ENCODE measurements at regions not wholly inside any gene's neighbourhood (a gene's known extent, or its start where the extent isn't known, plus 50 kb on each side); places are given as distances from the start of the nearest gene placed in this dataset.
"Not testable (repeated sequence)": the region's sequence is repeated elsewhere in the genome, so short reads cannot be mapped to it uniquely, and the experiment has no call there.

GRCh38 chr10:29748109-29748650 is 113.4 kb upstream of the SVIL start:
- DNase-seq = no peak

DNA sequence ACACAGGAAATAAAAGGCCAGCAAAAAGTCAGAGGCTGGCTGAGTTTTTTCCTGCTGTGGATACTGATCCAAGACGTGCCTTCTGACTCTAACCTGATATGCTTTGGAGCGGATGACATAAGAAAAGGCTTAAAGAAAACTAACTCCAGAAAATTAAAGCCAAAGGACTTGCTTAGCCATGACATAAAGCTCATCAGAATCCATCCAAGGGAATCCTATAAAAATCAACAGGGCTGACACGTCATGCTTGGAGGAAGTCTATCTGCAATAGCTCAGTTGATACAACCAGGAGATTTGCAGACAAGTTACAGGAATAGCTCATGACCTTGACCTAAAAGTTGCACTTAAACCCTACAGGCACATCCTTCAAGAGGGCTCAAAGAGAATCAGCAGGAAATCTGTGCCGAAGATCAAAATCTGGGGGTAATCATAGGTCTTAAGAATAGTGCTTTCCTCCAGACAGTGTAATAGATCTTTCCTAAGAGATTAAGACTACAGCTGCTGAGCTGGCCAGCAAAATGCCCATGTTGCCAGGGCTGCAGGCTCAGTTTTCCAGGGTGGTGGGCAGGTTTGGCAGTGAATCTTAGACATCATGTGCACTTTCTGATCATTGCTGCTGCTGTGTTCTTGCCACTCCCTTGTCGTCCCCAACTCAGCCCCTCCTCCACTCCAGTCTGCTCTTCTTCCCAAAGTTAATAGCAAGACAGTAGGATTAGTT is 111.5 kb upstream of the SVIL start:
- DNase-seq = no peak

GRCh38 chr10:29740981-29741545 is 106.3 kb upstream of the SVIL start:
- peak; percentile 11 for DNase-seq

DNA sequence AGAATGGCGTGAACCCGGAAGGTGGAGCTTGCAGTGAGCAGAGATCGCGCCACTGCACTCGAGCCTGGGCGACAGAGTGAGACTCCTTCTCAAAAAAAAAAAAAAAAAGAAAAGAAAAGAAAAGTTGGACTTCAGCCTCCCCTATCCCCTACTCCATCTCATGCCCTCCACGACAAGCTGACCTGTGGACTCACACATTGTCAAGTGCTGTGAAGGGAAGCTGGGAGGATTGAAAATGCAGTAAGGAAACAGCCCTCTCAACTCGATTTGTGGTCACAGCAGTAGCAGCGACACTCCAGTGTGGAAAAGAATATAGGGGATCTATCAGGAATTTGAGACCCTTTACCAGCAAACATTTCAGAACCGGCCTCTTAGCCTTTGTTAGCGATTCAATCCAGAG is 103.6 kb upstream of the SVIL start:
- DNase-seq = no peak

- DNase-seq = no peak
Measured at GRCh38 chr10:29737074-29737593, 102.4 kb upstream of the SVIL start.

DNA sequence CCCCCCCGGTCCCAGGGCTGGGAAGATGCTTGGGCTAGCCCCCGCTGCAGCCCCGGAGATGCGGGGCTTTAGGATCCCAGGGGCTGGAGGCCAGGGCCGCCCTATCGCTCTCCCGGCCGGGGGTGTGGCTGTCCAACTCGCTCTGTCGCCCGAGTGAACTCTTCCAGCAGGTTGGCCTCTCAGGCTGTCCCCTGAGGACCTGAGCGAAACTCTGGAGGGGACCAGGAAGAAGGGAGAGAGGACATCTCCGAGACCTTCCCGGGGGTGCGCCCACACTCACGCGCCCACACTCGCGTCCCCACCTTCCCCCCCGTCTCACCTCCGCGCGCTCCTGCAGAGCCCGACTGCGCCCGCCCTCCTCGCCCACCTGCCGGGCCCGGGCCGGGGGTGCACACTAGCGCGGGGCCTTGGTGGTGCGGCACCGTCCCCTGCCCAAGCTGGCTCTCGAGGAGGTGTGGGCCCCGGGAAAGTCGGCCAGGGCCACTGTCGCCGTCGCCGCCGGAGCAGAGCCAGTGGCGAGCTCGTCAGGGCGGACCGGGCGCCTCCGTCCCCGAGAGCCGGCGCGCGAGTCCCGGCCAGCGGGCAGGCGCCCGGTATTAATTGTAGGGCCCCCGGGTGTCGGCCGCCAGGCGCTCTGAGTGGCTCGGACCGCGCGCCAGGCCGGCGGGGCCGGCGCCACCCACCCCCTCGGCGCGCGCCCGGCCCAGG is 101.7 kb upstream of the SVIL start:
- peak; percentile 36 for DNase-seq

GRCh38 chr10:29735628-29736365 is 101.0 kb upstream of the SVIL start:
- DNase-seq = peak; percentile 56

GRCh38 chr10:29734962-29735627 is 100.3 kb upstream of the SVIL start:
- DNase-seq = peak; percentile 37

GRCh38 chr10:29734640-29734961 is 99.8 kb upstream of the SVIL start:
- no peak for DNase-seq

DNA sequence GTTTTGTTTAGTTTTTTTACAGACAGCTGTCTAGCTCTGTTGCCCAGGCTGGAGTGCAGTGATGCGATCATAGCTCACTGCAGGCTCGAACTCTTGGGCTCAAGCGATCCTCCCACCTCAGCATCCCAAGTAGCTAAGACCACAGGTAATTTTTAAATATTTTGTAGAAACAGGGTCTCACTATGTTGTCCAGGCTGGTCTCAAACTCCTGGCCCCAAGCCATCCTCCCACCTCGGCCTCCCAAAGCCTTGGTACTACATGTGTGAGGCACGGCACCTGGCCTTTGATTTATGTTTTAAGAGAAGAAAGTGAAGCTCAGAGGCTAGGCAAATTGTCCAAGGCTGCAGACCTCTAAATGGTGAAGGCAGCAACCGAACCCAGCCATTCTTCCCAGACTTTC is 98.6 kb upstream of the SVIL start:
- no peak for DNase-seq

DNA sequence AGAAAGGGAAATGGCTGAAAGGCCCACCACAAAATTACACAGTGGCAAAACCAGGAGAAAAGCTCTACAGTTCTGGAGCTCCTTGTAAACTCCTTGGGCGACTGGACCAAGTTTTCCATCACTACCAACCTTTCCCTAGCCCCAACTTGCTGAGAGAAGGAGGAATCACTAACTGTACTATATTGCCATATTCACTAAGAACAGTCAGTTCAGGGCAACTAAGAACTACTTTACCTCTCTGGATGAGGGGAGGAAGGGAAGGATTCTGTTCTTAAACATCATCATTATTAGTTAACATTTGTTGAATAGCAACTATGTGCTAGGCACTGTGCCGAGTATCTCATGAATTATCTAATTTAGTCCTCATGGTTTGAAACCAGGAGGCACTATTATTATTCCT is 98.1 kb upstream of the SVIL start:
- DNase-seq = no peak

- peak; percentile 28 for DNase-seq
Measured at GRCh38 chr10:29731760-29732159, 97.0 kb upstream of the SVIL start.

DNA sequence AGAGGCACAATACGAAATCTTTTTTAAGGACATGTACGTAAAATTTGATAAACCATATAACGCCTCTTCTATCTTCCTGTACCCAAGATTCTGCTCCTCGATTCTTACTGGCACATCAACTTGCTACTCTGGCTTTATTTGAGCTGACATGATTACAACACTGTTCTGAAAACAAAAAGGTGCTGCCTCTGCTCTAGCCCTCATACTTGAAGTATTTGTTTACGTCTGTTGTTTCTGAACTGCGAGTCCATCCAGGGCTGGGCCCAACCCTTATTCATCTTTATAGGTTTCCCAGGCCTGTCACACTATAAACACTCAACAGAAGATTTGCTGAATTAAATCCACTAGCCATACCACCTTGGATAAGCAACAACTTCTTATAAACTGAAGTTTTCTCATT is 96.2 kb upstream of the SVIL start:
- DNase-seq = no peak

DNA sequence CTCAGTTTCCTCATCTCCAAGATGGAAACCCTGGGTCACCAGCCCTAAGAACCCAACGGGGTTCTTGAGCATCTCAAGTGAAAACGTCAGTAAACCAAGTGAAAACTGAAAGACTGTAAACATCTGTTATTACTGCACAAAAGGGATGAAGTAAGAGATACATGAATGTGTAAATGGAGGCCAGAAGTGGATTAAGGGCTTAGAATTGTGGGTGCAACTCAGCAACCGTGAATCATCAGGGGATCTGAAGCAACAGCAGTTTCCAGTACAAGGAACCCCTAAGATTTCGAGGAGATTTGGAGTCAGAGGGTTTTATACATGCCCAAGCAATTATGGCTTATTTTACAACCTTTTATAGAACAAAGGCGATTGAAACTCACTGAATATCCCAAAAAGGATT is 95.7 kb upstream of the SVIL start:
- DNase-seq = no peak

DNA sequence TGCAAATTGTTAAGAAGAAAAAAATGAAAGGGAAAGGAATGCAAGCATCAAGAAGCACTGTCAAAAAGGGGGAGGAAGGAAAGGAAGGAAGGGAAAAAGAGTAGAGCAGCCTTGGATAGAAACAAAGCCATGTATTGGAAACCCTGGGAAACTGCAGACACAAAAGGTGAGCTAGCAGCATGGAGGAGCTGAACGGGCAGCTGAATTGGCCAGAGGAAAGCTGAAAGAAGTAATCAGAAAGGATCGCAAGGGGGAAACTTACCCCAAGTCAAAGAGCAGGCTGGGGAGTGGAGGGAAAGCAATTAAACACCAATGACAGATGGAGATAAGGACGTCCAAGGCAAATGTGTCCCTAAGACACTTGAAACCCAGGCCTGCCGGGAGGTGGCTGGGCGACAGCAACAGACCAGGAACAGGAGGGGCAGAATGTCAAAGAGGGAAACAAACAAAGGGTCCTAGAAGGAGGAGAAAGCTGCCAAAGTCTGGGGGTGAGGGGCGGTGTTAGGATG is 93.8 kb upstream of the SVIL start:
- DNase-seq = no peak

- DNase-seq = not testable (repeated sequence)
Measured at GRCh38 chr10:29725927-29726326, 91.2 kb upstream of the SVIL start.

DNA sequence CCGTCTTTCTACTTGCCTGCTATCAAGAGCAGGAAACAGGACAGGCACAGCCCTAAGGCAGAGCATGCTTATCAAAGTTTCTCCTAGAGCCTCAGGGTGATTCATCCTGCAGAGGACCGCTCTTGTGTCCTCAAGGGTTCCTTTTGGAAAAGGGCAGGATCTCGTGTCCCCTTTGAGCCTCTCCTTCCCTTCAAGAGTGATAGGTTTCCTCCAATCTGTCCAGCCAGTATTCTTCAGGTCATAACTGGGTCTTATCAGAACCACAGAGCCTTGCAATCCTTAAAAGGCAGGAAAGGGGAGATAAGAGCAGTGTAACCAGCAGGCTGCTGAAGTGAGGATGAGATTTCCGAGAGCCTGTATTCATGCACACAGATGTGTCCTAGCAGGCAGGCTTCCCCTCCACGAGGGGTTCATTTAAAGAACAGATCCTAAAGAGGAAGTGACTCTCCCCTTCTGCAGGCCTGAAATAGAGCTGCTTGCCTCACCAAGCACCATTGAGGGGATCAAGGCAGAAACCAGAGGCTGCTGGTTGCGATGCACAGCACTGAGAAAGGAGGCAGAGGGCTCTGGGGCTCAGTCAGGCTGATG is 90.5 kb upstream of the SVIL start:
- DNase-seq = no peak

GRCh38 chr10:29723726-29724125 is 89.0 kb upstream of the SVIL start:
- no peak for DNase-seq

GRCh38 chr10:29722777-29723176 is 88.0 kb upstream of the SVIL start:
- no peak for DNase-seq

GRCh38 chr10:29720149-29720548 is 85.4 kb upstream of the SVIL start:
- no peak for DNase-seq

- no peak for DNase-seq
Measured at GRCh38 chr10:29719281-29719675, 84.5 kb upstream of the SVIL start.

DNA sequence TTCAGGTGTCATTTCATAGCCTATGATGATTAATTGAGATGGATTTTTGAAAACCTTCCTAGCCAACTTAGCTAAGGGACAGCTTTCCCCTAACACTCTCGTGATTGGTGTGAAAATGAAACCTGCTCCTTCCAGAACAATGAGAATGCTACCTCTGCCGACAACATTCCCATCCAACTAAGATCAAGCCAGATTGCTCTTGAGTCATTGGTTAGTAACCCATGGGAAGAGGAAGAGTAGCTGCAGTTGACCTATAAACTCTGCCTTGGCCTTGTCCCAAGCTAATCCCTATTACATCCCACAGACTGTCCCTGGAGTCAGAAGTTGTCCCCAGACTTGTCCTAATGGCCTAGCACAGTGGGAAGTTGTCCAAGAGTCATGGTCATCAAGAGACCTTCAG is 80.5 kb upstream of the SVIL start:
- DNase-seq = no peak
